Liver (tissue), 3 donors: ENCODE measurements at regions not wholly inside any gene's neighbourhood (a gene's known extent, or its start where the extent isn't known, plus 50 kb on each side); places are given as distances from the start of the nearest gene placed in this dataset.

Experiments
- CTCF ChIP-seq: fragments of 150-350 bp; IDR thresholded peaks from 2 replicates; pipeline ENCODE4 v1.5.1; 2017; ENCODE audit warnings: improper control_type of control experiment, low read depth, low read length; ENCODE audit not compliant: missing input control
- JUND ChIP-seq, 2 donors: IDR thresholded peaks; 2 replicates each; pipeline ENCODE4 v1.6.1; 2016; ENCODE audit warnings: antibody characterized with exemption in 2 of 2
- MAX ChIP-seq: IDR thresholded peaks from 2 replicates; pipeline ENCODE4 v1.6.1; 2016; ENCODE audit warnings: antibody characterized with exemption
- RAD21 ChIP-seq, 2 donors: IDR thresholded peaks; 2 replicates each; pipeline ENCODE4 v1.6.1; 2016; ENCODE audit warnings: antibody characterized with exemption in 2 of 2, mild to moderate bottlenecking in 2 of 2
- REST ChIP-seq: IDR thresholded peaks from 2 replicates; pipeline ENCODE4 v1.6.1; 2016; ENCODE audit warnings: antibody characterized with exemption, mild to moderate bottlenecking
- RXRA ChIP-seq, 2 donors: IDR thresholded peaks; 2 replicates each; pipeline ENCODE4 v1.6.1; 2017 to 2018; ENCODE audit warnings: antibody characterized with exemption in 2 of 2, mild to moderate bottlenecking in 1 of 2
- TAF1 ChIP-seq: conservative IDR thresholded peaks from 2 replicates; pipeline ENCODE4 v1.6.1; 2016; ENCODE audit warnings: antibody characterized with exemption, mild to moderate bottlenecking
- YY1 ChIP-seq: IDR thresholded peaks from 2 replicates; pipeline ENCODE4 v1.6.1; 2016; ENCODE audit warnings: antibody characterized with exemption, mild to moderate bottlenecking
- ZBTB33 ChIP-seq: IDR thresholded peaks from 2 replicates; pipeline ENCODE4 v1.6.1; 2016; ENCODE audit warnings: antibody characterized with exemption
- donor health status: healthy.
- donor health status: healthy.

GRCh38 chr1:222357252-222357651 lies 190.7 kb downstream of the HHIPL2 start:
- TF ChIP-seq CTCF (no peak), ZBTB33 (no peak), RAD21 (IDR thresholded peaks at IDR 0.05) (no peak), MAX (no peak), TAF1 (no peak), JUND (IDR thresholded peaks at IDR 0.05) (no peak), RXRA (IDR thresholded peaks at IDR 0.05) (no peak), YY1 (no peak), REST (no peak)
